H9 (cell line): ENCODE measurements at regions not wholly inside any gene's neighbourhood (a gene's known extent, or its start where the extent isn't known, plus 50 kb on each side); places are given as distances from the start of the nearest gene placed in this dataset.

Experiments used
- DNase-seq: peaks from one replicate; pipeline ENCODE4 v3.0.0-alpha.2; 2017
- H2AFZ ChIP-seq: one replicate; pipeline ENCODE4 v1.6.1; 2013; ENCODE audit warnings: mild to moderate bottlenecking, low read length, control low read depth, moderate library complexity
- H2AK5ac ChIP-seq: 2 replicates; pipeline ENCODE4 v1.6.1; 2013; ENCODE audit warnings: low read length, control low read depth, mixed read lengths; ENCODE audit not compliant: insufficient read length
- H2BK120ac ChIP-seq: one replicate; pipeline ENCODE4 v1.6.1; 2013; ENCODE audit warnings: low read depth, mild to moderate bottlenecking, low read length, control low read depth, inconsistent platforms; ENCODE audit not compliant: poor library complexity, severe bottlenecking
- H2BK12ac ChIP-seq: 2 replicates; pipeline ENCODE4 v1.6.1; 2013; ENCODE audit warnings: low read length, control low read depth, mixed read lengths, low read depth; ENCODE audit not compliant: insufficient read length
- H2BK15ac ChIP-seq: 2 replicates; pipeline ENCODE4 v1.6.1; 2013; ENCODE audit warnings: low read depth, low read length, control low read depth
- H2BK20ac ChIP-seq: one replicate; pipeline ENCODE4 v1.6.1; 2013; ENCODE audit warnings: low read depth, mild to moderate bottlenecking, low read length, control low read depth, inconsistent platforms; ENCODE audit not compliant: poor library complexity, severe bottlenecking
- H2BK5ac ChIP-seq: 2 replicates; pipeline ENCODE4 v1.6.1; 2013; ENCODE audit warnings: low read length, control low read depth, mixed read lengths; ENCODE audit not compliant: insufficient read length
- H3K14ac ChIP-seq: 2 replicates; pipeline ENCODE4 v1.6.1; 2013; ENCODE audit warnings: low read length, control low read depth; ENCODE audit not compliant: insufficient read depth
- H3K18ac ChIP-seq: 2 replicates; pipeline ENCODE4 v1.6.1; 2013; ENCODE audit warnings: low read depth, mild to moderate bottlenecking, mixed read lengths, low read length, control low read depth; ENCODE audit not compliant: insufficient read length
- H3K23ac ChIP-seq: 2 replicates; pipeline ENCODE4 v1.6.1; 2013; ENCODE audit warnings: low read length, control low read depth, mixed read lengths, low read depth; ENCODE audit not compliant: insufficient read length
- H3K23me2 ChIP-seq: 2 replicates; pipeline ENCODE4 v1.6.1; 2013; ENCODE audit warnings: low read depth, mild to moderate bottlenecking, mixed read lengths, low read length, control low read depth; ENCODE audit not compliant: insufficient read length, poor library complexity, severe bottlenecking
- H3K27ac ChIP-seq: 2 replicates; pipeline ENCODE4 v1.5.1; 2013; ENCODE audit warnings: low read length, control low read depth, mixed read lengths, low read depth; ENCODE audit not compliant: insufficient read length
- H3K27me3 ChIP-seq: 2 replicates; pipeline ENCODE4 v1.6.1; 2013; ENCODE audit warnings: low read length, control low read depth, inconsistent platforms; ENCODE audit not compliant: insufficient read depth
- H3K4ac ChIP-seq: 2 replicates; pipeline ENCODE4 v1.6.1; 2013; ENCODE audit warnings: low read depth, mild to moderate bottlenecking, control low read depth, inconsistent platforms, low read length, moderate library complexity
- H3K4me1 ChIP-seq: 2 replicates; pipeline ENCODE4 v1.6.1; 2013; ENCODE audit warnings: low read length, control low read depth, inconsistent platforms; ENCODE audit not compliant: insufficient read depth
- H3K4me2 ChIP-seq: 2 replicates; pipeline ENCODE4 v1.6.1; 2013; ENCODE audit warnings: low read length, control low read depth, mixed read lengths; ENCODE audit not compliant: insufficient read length, insufficient read depth
- H3K56ac ChIP-seq: 2 replicates; pipeline ENCODE4 v1.6.1; 2013; ENCODE audit warnings: low read depth, mild to moderate bottlenecking, mixed read lengths, low read length, control low read depth; ENCODE audit not compliant: insufficient read length
- H3K79me1 ChIP-seq: 2 replicates; pipeline ENCODE4 v1.6.1; 2013; ENCODE audit warnings: low read depth, mild to moderate bottlenecking, moderate library complexity, low read length, control low read depth, inconsistent platforms; ENCODE audit not compliant: insufficient read depth, poor library complexity, severe bottlenecking
- H3K79me2 ChIP-seq: 2 replicates; pipeline ENCODE4 v1.6.1; 2013; ENCODE audit warnings: low read length, control low read depth, inconsistent platforms; ENCODE audit not compliant: insufficient read depth
- H3K9ac ChIP-seq: 2 replicates; pipeline ENCODE4 v1.6.1; 2013; ENCODE audit warnings: low read length, control low read depth, mixed read lengths; ENCODE audit not compliant: insufficient read length; ENCODE audit errors: extremely low read depth
- H3K9me3 ChIP-seq: one replicate; pipeline ENCODE4 v1.6.1; 2013; ENCODE audit warnings: low read depth, low read length, inconsistent platforms; ENCODE audit not compliant: control insufficient read depth
- H3T11ph ChIP-seq: one replicate; pipeline ENCODE4 v1.6.1; 2013; ENCODE audit warnings: mild to moderate bottlenecking, low read length, control low read depth, inconsistent platforms
- H4K20me1 ChIP-seq: one replicate; pipeline ENCODE4 v1.6.1; 2013; ENCODE audit not compliant: control insufficient read depth, insufficient read length, insufficient read depth
- H4K5ac ChIP-seq: 2 replicates; pipeline ENCODE4 v1.6.1; 2013; ENCODE audit warnings: low read depth, mild to moderate bottlenecking, mixed read lengths, low read length, control low read depth; ENCODE audit not compliant: insufficient read length
- H4K8ac ChIP-seq: replicated peaks from 2 replicates; pipeline ENCODE4 v1.6.1; 2013; ENCODE audit warnings: low read length, control low read depth, mixed read lengths, low read depth; ENCODE audit not compliant: insufficient read length
- H4K91ac ChIP-seq: 2 replicates; pipeline ENCODE4 v1.6.1; 2013; ENCODE audit warnings: low read depth, mild to moderate bottlenecking, moderate library complexity, mixed read lengths, low read length, control low read depth; ENCODE audit not compliant: insufficient read length
- H3K27ac Mint-ChIP-seq, 3 experiments: 2 replicates in 2 of 3; 3 replicates in 1 of 3; pipeline ENCODE4 v1.8.0; 2020 to 2021; ENCODE audit warnings: mixed read lengths in 3 of 3, mild to moderate bottlenecking in 1 of 3, moderate library complexity in 1 of 3
- H3K27me3 Mint-ChIP-seq: 2 replicates; pipeline ENCODE4 v1.8.0; 2021; ENCODE audit warnings: low read depth, mild to moderate bottlenecking, moderate library complexity, mixed read lengths
- H3K36me3 Mint-ChIP-seq, 3 experiments: 2 replicates in 2 of 3; 3 replicates in 1 of 3; pipeline ENCODE4 v1.8.0; 2020 to 2021; ENCODE audit warnings: low read depth in 3 of 3, mixed read lengths in 3 of 3; ENCODE audit not compliant: insufficient read depth in 1 of 3
- H3K4me1 Mint-ChIP-seq, 2 experiments: 2 replicates each; pipeline ENCODE4 v1.8.0; 2020; ENCODE audit warnings: mixed read lengths in 2 of 2
- H3K4me3 Mint-ChIP-seq, 2 experiments: 2 replicates in 1 of 2; 3 replicates in 1 of 2; pipeline ENCODE4 v1.8.0; 2020 to 2021; ENCODE audit warnings: mild to moderate bottlenecking in 2 of 2, mixed read lengths in 2 of 2, moderate library complexity in 1 of 2
- H3K9me3 Mint-ChIP-seq, 2 experiments: 2 replicates in 1 of 2; 3 replicates in 1 of 2; pipeline ENCODE4 v1.8.0; 2020; ENCODE audit warnings: mild to moderate bottlenecking in 2 of 2, mixed read lengths in 2 of 2, moderate library complexity in 1 of 2
- CTCF ChIP-seq: fragments of 200-600 bp; sonication (generic); conservative IDR thresholded peaks from 3 replicates; pipeline ENCODE4 v1.8.0; 2021; ENCODE audit warnings: antibody characterized with exemption, mild to moderate bottlenecking
- WGBS: extraction: QIAGEN DNeasy Blood & Tissue Kit; methylation state at CpG from one replicate; pipeline ENCODE4 v1.1.7; 2013; ENCODE audit warnings: missing lambda C conversion rate, low lambda C conversion rate, mixed read lengths; ENCODE audit not compliant: insufficient read length; ENCODE audit errors: extremely low coverage; 5-methylcytosine and 5-hydroxymethylcytosine counted together

GRCh38 chr5:167995844-167996425 is 295.5 kb upstream of the WWC1 start:
- WGBS = no CpG with 5 or more reads among the region's 11 CpGs
- Histone ChIP-seq H2BK15ac (no peak overlapping the region), H2BK120ac (no peak overlapping the region), H3K23ac (no peak overlapping the region), H3K27me3 (no peaks in the 10 kb centered on the region), H3K4me2 (no peak overlapping the region), H3K23me2 (no peaks in the 10 kb centered on the region), H3K79me2 (no peaks in the 10 kb centered on the region), H2BK5ac (no peak overlapping the region), H3K4ac (no peak overlapping the region), H3K27ac (no peak overlapping the region), H4K8ac (no peak overlapping the region), H2AFZ (no peak overlapping the region), H3K9ac (no peak overlapping the region), H3K9me3 (no peaks in the 10 kb centered on the region), H2BK12ac (no peak overlapping the region), H2AK5ac (no peak overlapping the region), H3K79me1 (no peaks in the 10 kb centered on the region), H4K5ac (no peak overlapping the region), H3K14ac (no peak overlapping the region), H4K91ac (no peak overlapping the region), H3K56ac (no peak overlapping the region), H4K20me1 (no peaks in the 10 kb centered on the region), H3K18ac (no peak overlapping the region), H3K4me1 (no peaks in the 10 kb centered on the region), H2BK20ac (no peak overlapping the region), H3T11ph (no peak overlapping the region)
- Mint-ChIP-seq H3K4me3 (no peak overlapping the region), H3K27me3 (peaks cover 3% of the 10 kb centered on the region; the same call in 1 of the 2 replicates), H3K9me3 (no peaks in the 10 kb centered on the region), H3K36me3 (no peaks in the 10 kb centered on the region; a peak in 1 of 7 replicates), H3K4me1 (no peaks in the 10 kb centered on the region; a peak in 1 of 4 replicates), H3K27ac (no peak overlapping the region)
- no peak for DNase-seq
- TF ChIP-seq CTCF = no peak
